ENCODE measurements at regions not wholly inside any gene's neighbourhood (a gene's known extent, or its start where the extent isn't known, plus 50 kb on each side); places are given as distances from the start of the nearest gene placed in this dataset.

DNA sequence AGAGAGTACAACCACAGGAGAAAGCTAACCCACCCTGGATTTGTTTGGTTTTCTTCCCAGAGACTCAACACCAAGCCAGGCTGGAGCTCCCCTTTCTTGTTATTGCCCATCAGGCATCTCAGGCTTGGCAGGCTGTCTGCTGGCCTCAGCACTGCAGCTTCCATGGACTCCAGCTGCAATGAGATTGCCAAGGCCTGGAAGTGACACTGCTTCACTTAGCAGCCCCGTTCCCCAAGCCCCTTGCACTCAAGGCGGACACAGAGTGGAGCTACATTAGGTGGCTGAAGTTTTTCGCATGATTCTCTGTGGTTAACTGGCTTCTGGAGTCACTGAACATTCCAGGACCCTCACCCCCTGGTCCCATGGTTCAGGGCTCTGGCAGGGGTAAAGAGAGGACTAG, 163.1 kb upstream of the GDF10 start:
- no peak overlapping the region for H3K4me3 ChIP-seq (ENCODE audit: insufficient read depth, low read depth, low read length)
- H3K36me3 ChIP-seq (replicated peaks; ENCODE audit: control insufficient read depth, insufficient read depth, low read length) = no peaks in the 10 kb centered on the region
- no peaks in the 10 kb centered on the region for H3K27me3 ChIP-seq (ENCODE audit: control insufficient read depth, insufficient read depth, low read length)
- no peak for DNase-seq

DNA sequence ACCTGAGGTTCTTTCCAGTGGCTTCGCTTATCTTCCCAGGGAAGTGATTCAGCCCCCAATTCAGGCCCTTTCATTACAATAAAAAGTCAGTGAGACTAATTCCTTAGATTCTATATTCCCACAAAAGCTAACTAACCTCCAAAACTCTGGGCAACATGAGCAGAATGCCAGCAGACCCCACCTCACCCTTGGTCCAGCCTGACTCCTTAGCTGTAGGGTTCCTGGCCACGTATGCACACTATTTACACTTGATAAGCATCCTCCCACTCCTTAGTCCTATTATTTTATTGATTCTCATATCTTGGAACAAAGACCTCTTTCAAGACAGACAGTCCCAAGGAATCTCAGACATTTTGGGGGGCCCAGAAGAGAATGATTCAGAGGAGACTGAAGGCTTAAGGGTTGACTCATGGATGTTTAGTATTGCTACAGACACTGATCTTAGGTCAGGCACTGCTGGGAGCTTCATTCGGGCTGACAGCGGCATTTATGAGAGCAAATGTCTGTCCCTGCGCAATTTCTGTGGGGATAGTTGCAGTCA, 162.6 kb upstream of the GDF10 start:
- H3K4me3 ChIP-seq (ENCODE audit: insufficient read depth, low read depth, low read length) = no peak overlapping the region

DNA sequence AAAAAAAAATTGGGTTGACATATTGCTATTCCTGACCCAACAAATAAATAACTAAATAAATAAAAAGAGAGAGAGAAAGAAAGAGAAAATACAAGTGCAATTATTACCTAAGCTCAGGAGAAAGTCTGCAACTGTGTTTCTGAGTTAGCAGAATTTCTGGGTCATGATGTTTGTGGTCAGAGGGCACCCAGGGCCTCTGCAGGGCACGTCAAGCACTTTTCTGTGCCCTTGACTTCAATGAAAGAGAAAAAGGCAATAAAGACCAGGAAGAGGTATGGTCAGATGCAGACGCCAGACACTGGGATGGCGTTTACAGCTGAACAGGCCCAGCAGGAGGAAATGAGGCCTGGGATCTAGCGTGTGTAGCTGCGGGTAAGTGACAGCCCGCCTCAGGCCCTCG, 160.9 kb upstream of the GDF10 start:
- no peaks in the 10 kb centered on the region for H3K27me3 ChIP-seq (ENCODE audit: control insufficient read depth, insufficient read depth, low read length)
- H3K4me3 ChIP-seq (ENCODE audit: insufficient read depth, low read depth, low read length) = no peak overlapping the region
- DNase-seq = no peak
- no peaks in the 10 kb centered on the region for H3K36me3 ChIP-seq (replicated peaks; ENCODE audit: control insufficient read depth, insufficient read depth, low read length)

More for the DNA sequence above, 162.6 kb upstream of the GDF10 start:
- Histone ChIP-seq H3K27me3 (ENCODE audit: control insufficient read depth, insufficient read depth, low read length) (no peaks in the 10 kb centered on the region), H3K36me3 (replicated peaks; ENCODE audit: control insufficient read depth, insufficient read depth, low read length) (no peaks in the 10 kb centered on the region)
- DNase-seq = no peak

DNA sequence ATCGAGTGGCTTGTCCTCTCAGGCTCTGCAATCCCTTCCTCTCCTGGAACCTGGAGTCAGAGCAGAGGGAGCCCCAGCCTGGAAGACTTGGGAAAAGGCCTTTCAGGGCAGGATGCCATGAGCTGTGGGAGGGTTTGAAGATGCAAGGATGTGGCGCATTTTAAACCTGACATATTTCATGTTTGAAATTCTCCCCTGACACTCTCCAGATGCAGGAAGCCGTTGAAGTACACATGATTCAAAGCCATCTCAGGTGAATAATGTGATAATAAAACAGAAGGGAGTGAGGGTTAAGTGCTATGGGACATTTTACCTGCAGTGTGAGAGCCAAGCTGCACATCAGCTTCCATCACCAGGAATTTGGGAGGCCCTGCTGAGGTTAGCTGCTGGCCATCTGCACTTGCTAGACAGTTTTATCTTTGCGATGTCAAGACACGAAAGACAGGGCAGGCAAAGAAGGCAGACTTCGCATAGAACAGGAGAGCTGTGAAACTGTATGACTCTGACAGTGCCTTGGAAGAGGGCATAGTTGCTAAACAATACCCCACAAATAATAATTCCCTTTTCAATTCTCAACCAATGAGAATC, 159.1 kb upstream of the GDF10 start:
- H3K27me3 ChIP-seq (ENCODE audit: control insufficient read depth, insufficient read depth, low read length) = no peaks in the 10 kb centered on the region
- H3K4me3 ChIP-seq (ENCODE audit: insufficient read depth, low read depth, low read length) = no peak overlapping the region
- no peak for DNase-seq
- no peaks in the 10 kb centered on the region for H3K36me3 ChIP-seq (replicated peaks; ENCODE audit: control insufficient read depth, insufficient read depth, low read length)

DNA sequence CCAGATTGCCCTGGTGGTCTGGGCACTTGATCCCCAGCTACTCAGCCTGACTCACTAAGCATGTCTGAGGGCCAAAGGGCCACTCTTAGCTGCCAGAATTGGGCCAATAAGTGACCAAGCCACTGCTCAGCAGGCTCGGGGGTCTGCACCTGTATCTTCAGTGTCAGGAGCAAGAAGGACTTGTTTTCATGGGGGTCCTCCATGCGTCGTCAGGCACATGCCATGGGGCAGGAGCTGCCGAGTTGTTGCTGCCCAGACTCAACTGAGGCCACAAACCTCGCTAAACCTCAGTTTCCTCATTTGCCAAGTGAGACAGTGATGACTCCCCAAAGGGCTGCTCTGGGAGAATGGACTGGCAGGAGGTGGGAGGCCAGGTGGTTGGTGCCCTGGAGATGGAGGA, 158.6 kb upstream of the GDF10 start:
- Histone ChIP-seq H3K4me3 (ENCODE audit: insufficient read depth, low read depth, low read length) (no peak overlapping the region), H3K27me3 (ENCODE audit: control insufficient read depth, insufficient read depth, low read length) (no peaks in the 10 kb centered on the region), H3K36me3 (replicated peaks; ENCODE audit: control insufficient read depth, insufficient read depth, low read length) (no peaks in the 10 kb centered on the region)
- no peak for DNase-seq

DNA sequence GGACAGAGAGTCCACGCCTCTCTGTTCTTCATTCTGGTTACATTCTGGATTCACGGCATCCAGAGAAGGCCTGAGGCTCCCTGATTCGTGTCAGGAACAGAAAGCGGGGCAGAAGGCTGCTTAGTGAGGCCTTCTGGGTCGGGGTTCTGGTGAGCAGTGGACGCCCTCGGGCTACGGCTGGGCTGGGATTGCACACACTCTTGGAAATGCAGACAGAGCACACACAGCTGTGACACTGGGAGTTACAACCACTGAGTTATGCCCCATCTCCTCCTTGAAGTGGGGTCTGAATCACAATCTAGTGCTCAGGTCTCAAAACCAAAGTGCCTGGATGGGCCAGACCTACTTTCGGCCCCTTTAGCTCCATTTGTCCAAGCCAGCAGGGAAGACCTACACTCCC, 156.9 kb upstream of the GDF10 start:
- Histone ChIP-seq H3K4me3 (ENCODE audit: insufficient read depth, low read depth, low read length) (no peak overlapping the region), H3K27me3 (ENCODE audit: control insufficient read depth, insufficient read depth, low read length) (no peaks in the 10 kb centered on the region), H3K36me3 (replicated peaks; ENCODE audit: control insufficient read depth, insufficient read depth, low read length) (no peaks in the 10 kb centered on the region)
- no peak for DNase-seq

DNA sequence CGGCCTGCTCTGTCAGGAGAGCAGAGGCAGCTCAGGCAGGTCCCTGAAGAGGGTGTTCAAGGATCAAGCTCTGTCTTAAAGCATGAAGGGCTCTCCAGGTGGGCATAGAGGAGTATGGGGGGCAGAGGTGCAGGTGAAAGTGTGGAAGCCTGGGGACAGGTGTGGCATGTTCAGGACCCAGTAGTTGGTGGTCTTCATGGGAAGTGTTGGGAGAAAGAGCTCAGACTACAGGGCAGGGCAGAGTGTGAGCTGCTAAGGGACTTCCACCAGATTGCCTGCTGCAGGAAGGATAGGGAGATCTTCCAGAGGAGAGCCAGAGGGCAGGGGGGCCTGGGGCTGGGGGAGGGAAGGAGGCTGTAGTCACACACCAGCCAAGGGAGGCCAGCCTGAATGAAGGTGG, 156.5 kb upstream of the GDF10 start:
- H3K27me3 ChIP-seq (ENCODE audit: control insufficient read depth, insufficient read depth, low read length) = no peaks in the 10 kb centered on the region
- no peaks in the 10 kb centered on the region for H3K36me3 ChIP-seq (replicated peaks; ENCODE audit: control insufficient read depth, insufficient read depth, low read length)
- no peak overlapping the region for H3K4me3 ChIP-seq (ENCODE audit: insufficient read depth, low read depth, low read length)
- no peak for DNase-seq

DNA sequence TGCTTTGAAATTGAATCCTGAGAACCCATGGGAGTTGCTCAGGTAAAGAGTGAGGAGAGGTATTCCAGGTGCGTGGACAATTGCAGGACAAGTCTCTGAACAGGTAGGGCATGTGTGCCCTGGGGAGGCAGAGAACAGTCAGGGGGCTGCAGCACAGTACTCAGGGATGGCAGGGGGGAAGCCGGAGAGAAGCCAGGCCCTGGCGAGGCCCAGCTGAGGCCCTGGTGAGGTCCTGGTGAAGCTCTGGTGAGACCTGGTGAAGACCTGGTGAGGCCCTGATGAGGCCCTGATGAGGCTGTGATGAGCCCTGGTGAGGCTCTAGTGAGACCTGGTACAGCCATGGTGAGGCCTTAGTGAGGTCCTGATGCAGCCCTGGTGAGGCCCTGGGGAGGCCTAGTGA, 155.5 kb upstream of the GDF10 start:
- no peaks in the 10 kb centered on the region for H3K36me3 ChIP-seq (replicated peaks; ENCODE audit: control insufficient read depth, insufficient read depth, low read length)

DNA sequence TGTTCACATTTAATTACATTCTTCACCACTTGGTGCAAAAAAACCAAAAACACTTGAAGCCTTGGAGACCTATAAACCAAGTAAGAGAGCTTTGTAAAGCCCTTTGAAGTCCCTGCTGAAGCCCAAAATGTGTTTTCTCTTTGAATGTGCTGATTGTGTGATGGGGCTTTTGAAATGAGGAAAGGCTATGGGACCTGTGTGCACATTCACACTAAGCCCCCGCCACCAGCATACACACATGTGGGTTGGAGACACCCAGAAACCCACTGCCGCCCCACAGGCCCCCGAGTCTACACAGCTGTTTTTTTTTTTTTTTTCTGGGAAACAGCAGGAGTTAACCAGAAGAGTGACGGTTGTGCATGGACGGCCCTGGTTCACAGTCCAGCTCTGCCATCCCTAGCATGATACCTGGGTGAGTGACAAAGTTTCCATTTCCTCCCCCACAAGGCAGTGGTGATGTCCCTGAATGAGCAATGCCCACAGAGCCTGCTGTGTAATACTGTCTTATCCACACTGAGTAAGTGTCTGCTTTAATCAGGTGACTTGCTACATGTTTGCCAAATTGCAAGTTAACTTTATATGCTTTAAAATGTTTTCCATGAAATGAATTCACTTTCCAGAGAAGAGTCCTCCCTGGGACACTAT, 154.6 kb upstream of the GDF10 start:
- DNase-seq = no peak
- Histone ChIP-seq H3K36me3 (replicated peaks; ENCODE audit: control insufficient read depth, insufficient read depth, low read length) (no peaks in the 10 kb centered on the region), H3K4me3 (ENCODE audit: insufficient read depth, low read depth, low read length) (no peak overlapping the region), H3K27me3 (ENCODE audit: control insufficient read depth, insufficient read depth, low read length) (no peaks in the 10 kb centered on the region)

More for the DNA sequence above, 155.5 kb upstream of the GDF10 start:
- Histone ChIP-seq H3K4me3 (ENCODE audit: insufficient read depth, low read depth, low read length) (no peak overlapping the region), H3K27me3 (ENCODE audit: control insufficient read depth, insufficient read depth, low read length) (no peaks in the 10 kb centered on the region)
- no peak for DNase-seq

DNA sequence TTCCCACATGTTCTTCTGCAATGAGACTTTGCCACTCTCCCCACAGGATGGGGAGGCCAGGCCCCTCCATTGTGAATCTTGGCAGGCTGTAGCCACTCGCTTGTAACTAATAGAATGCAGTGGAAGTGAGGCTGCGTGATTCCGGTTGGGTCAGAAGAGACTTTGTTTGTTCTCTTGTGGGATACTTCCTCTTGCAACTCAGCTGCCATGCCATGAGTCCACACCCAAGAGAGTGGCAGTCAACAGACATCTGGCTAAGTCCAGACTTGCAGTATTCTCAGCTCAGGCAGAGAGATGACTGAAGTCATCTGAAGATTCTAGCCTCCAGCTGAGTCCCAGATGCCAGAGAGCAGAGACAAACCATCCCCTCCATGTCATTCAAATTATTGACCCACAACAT, 153.4 kb upstream of the GDF10 start:
- no peak for DNase-seq

DNA sequence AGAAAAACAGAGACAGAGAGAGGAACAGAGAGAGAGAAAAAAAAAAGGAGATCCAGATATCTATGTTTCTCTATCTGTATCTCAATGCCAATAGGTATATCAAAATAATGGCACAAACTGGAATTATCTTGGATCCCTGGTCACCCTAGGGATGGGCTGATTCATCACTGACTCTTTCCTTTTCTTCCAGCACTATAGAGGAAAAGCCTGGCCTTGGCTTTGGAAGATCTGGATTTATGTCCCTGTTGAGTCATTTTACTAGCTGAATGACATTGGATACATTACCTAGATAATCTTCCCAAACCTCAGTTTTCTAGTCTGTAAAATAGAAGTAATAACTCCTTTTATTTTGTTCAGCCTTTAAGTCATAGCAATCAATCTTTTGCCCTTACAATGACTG, 152.8 kb upstream of the GDF10 start:
- Histone ChIP-seq H3K4me3 (ENCODE audit: insufficient read depth, low read depth, low read length) (no peak overlapping the region), H3K36me3 (replicated peaks; ENCODE audit: control insufficient read depth, insufficient read depth, low read length) (no peaks in the 10 kb centered on the region), H3K27me3 (ENCODE audit: control insufficient read depth, insufficient read depth, low read length) (no peaks in the 10 kb centered on the region)
- DNase-seq = no peak

More for the DNA sequence above, 153.4 kb upstream of the GDF10 start:
- no peaks in the 10 kb centered on the region for H3K36me3 ChIP-seq (replicated peaks; ENCODE audit: control insufficient read depth, insufficient read depth, low read length)
- H3K4me3 ChIP-seq (ENCODE audit: insufficient read depth, low read depth, low read length) = no peak overlapping the region
- no peaks in the 10 kb centered on the region for H3K27me3 ChIP-seq (ENCODE audit: control insufficient read depth, insufficient read depth, low read length)

DNA sequence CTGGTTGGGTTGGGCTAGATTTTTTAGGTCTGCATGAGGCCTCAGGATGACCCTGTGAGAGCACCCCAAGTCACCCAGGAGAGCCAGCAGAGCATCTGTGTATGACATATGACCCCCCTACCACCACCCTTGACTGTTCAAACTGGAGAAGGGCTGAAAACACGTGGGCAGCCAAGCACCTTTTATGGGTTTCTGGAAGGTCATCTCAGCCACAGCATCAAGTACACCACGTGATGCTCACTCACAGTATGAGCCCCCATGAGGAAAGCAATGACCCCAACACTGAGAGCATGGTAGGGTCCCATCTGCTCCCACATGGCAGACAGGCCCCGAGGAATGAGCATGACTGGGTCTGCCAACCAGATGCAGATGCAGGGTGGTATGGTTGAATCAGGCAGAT, 149.4 kb upstream of the GDF10 start:
- no peak for DNase-seq
- H3K27me3 ChIP-seq (ENCODE audit: control insufficient read depth, insufficient read depth, low read length) = no peaks in the 10 kb centered on the region

DNA sequence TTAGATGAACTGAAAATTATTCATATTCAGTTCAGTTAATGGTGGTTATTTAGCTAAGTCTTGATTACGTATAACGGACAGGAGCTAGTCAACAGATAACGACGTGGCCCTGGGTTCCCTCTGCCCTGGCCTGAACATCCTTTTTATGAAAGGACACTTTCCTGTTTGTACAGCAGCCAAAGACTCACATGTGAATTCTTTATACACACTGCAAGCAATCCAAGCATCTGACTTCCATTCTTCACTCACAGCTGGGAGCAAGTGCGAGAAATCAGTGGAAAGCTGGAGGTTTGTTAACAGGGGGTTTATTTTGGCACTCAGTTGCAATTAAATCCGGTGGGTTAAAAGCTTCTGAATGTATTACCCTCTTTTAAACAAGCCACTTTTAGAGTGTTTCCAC, 148.1 kb upstream of the GDF10 start:
- Histone ChIP-seq H3K4me3 (ENCODE audit: insufficient read depth, low read depth, low read length) (no peak overlapping the region), H3K27me3 (ENCODE audit: control insufficient read depth, insufficient read depth, low read length) (no peaks in the 10 kb centered on the region), H3K36me3 (replicated peaks; ENCODE audit: control insufficient read depth, insufficient read depth, low read length) (no peaks in the 10 kb centered on the region)
- no peak for DNase-seq

More for the DNA sequence above, 149.4 kb upstream of the GDF10 start:
- no peaks in the 10 kb centered on the region for H3K36me3 ChIP-seq (replicated peaks; ENCODE audit: control insufficient read depth, insufficient read depth, low read length)
- no peak overlapping the region for H3K4me3 ChIP-seq (ENCODE audit: insufficient read depth, low read depth, low read length)

DNA sequence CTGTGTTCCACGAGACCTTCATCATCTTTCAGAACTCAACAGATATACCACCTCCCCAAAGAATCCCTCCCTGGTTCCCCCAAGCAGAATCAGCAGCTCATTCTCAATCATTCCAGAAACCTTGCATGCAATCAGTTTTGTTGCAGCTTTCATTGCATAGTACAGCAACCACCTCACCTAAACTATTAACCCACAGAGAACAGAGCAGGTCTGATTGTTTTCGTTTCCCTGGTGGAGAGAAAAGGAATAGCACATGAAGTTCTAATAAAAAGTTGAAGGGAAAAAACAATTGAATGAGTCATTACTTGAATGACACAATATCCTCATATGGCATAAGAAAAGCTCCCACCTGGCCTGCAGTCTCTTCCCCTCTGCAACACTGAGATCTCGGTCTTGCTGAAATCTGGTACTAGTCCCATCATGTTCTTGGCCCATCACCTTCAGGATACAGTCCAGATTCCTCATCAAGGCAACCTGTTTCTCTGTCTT, 147.1 kb upstream of the GDF10 start:
- Histone ChIP-seq H3K4me3 (ENCODE audit: insufficient read depth, low read depth, low read length) (no peak overlapping the region), H3K27me3 (ENCODE audit: control insufficient read depth, insufficient read depth, low read length) (no peaks in the 10 kb centered on the region), H3K36me3 (replicated peaks; ENCODE audit: control insufficient read depth, insufficient read depth, low read length) (no peaks in the 10 kb centered on the region)
- peak; percentile 28 for DNase-seq

DNA sequence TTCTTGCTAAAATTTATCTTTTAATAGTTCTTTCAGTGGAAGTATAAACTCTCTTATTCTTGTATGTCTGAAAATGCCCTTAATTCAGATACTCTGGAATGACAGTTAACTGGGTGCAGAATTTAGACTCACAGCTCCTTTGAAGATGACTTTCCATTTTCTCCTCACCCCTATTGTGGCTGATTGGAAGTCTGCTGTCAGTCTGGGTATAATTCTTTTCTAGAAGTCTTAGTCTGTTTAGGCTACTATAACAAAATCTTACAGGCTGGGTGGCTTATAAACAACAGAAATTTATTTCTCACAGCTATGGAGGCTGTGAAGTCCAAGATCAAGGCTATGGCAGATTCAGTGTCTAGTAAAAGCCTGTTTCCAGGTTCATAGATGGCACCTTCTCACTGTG, 145.2 kb upstream of the GDF10 start:
- Histone ChIP-seq H3K4me3 (ENCODE audit: insufficient read depth, low read depth, low read length) (no peak overlapping the region), H3K36me3 (replicated peaks; ENCODE audit: control insufficient read depth, insufficient read depth, low read length) (no peaks in the 10 kb centered on the region), H3K27me3 (ENCODE audit: control insufficient read depth, insufficient read depth, low read length) (no peaks in the 10 kb centered on the region)
- DNase-seq = no peak
